ENCODE measurements at regions not wholly inside any gene's neighbourhood (a gene's known extent, or its start where the extent isn't known, plus 50 kb on each side); places are given as distances from the start of the nearest gene placed in this dataset.
A peak's percentile ranks its signal among the peaks of the same experiment; 100 is the strongest.

GRCh38 chr2:13574831-13575230, 858.1 kb downstream of the TRIB2 start:
- in situ Hi-C loops (cut with HindIII; ENCODE audit: low pct_unique_long_range_greater_than_20kb, low sequenced_read_pairs): no loop called here
- no peak for TF ChIP-seq JUND (IDR thresholded peaks at IDR 0.05; ENCODE audit: low read depth)
- DNase-seq (ENCODE audit: low read depth in 1 of 2, low spot score in 1 of 2): no peak

DNA sequence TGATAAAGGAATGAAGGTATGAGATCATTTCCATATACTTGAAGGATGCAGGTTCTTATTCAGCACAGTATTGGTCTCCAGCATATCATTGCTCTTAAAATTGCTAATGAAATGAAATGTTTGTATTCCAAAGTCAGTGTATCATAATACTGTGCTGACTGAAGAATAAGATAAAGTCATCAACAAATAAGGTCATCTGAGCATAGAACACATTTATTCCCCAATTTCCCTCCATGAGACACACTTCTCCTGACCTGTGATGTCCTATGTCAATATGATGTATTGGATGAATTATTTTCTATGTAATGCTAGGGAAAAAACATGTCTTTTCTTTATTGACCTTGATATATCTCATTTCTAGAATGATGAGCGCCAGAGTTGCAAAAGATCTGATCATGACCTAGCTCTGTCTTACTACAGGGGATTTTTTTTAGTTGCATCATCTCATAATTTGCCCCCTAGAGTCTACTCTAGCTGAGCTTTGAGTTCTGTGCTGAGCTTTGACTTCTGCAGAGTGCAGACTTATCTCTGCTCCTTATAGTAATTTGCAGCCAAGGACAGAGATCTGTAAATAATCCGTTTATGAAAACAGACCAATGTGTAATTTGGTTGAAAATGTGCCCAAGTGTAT, 859.8 kb downstream of the TRIB2 start:
- DNase-seq (ENCODE audit: low read depth in 1 of 2, low spot score in 1 of 2): no peak
- in situ Hi-C loops (cut with HindIII; ENCODE audit: low pct_unique_long_range_greater_than_20kb, low sequenced_read_pairs): no loop called here
- TF ChIP-seq JUND (IDR thresholded peaks at IDR 0.05; ENCODE audit: low read depth): no peak

GRCh38 chr2:13578547-13578946, 861.8 kb downstream of the TRIB2 start:
- in situ Hi-C loops (cut with HindIII; ENCODE audit: low pct_unique_long_range_greater_than_20kb, low sequenced_read_pairs): no loop called here
- no peak for DNase-seq (ENCODE audit: low read depth in 1 of 2, low spot score in 1 of 2)
- TF ChIP-seq JUND (IDR thresholded peaks at IDR 0.05; ENCODE audit: low read depth): no peak

GRCh38 chr2:13581471-13581870, 864.7 kb downstream of the TRIB2 start:
- in situ Hi-C loops (cut with HindIII; ENCODE audit: low pct_unique_long_range_greater_than_20kb, low sequenced_read_pairs): no loop called here
- TF ChIP-seq JUND (IDR thresholded peaks at IDR 0.05; ENCODE audit: low read depth): no peak
- peak in 1 of 2 experiments; percentile 52 for DNase-seq (ENCODE audit: low read depth in 1 of 2, low spot score in 1 of 2)

DNA sequence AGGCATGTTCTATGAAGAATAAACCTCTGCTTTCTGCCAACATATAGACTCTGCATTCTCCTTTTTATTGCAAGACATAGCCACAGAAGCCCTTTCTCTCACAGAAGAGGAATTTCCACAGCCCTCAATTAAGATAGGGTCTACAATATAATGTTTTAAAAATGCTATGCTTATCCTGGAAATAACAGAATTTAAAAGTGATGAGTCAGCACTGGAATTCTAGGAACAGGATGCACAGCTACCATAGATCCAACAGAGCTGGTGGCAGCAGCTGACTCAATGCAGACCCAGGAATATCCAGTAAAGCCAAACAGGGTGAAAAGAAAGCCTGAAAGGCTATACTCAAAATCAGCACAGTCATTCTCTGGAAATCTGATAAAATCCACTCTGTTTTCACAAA, 866.9 kb downstream of the TRIB2 start:
- in situ Hi-C loops (cut with HindIII; ENCODE audit: low pct_unique_long_range_greater_than_20kb, low sequenced_read_pairs): no loop called here
- no peak for DNase-seq (ENCODE audit: low read depth in 1 of 2, low spot score in 1 of 2)
- no peak for TF ChIP-seq JUND (IDR thresholded peaks at IDR 0.05; ENCODE audit: low read depth)

DNA sequence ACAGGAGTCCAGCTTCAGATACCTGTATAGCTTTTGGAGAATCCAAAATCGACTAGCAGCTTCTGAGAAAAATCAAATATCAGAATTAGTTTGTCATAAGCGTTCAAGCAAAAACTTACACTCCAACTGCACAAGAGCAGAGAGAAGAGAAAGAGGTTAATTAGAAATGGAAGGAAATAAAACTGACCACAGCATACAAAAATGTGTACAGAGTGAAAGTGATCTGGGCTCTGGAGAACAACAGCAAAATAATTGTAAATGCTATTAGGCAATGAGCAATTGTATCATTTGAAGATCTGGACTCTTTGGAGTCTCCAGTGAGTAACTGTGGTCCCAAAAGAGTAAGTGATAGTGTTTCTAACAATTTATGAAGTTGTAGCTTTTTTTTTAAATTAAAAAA, 867.3 kb downstream of the TRIB2 start:
- TF ChIP-seq JUND (IDR thresholded peaks at IDR 0.05; ENCODE audit: low read depth): no peak
- no peak for DNase-seq (ENCODE audit: low read depth in 1 of 2, low spot score in 1 of 2)
- in situ Hi-C loops (cut with HindIII; ENCODE audit: low pct_unique_long_range_greater_than_20kb, low sequenced_read_pairs): no loop called here

GRCh38 chr2:13585732-13586131, 869.0 kb downstream of the TRIB2 start:
- no peak for TF ChIP-seq JUND (IDR thresholded peaks at IDR 0.05; ENCODE audit: low read depth)
- DNase-seq (ENCODE audit: low read depth in 1 of 2, low spot score in 1 of 2): no peak
- in situ Hi-C loops (cut with HindIII; ENCODE audit: low pct_unique_long_range_greater_than_20kb, low sequenced_read_pairs): no loop called here

- in situ Hi-C loops (cut with HindIII; ENCODE audit: low pct_unique_long_range_greater_than_20kb, low sequenced_read_pairs): no loop called here
- no peak for DNase-seq (ENCODE audit: low read depth in 1 of 2, low spot score in 1 of 2)
Observed at GRCh38 chr2:13596233-13596632, 879.5 kb downstream of the TRIB2 start.

DNA sequence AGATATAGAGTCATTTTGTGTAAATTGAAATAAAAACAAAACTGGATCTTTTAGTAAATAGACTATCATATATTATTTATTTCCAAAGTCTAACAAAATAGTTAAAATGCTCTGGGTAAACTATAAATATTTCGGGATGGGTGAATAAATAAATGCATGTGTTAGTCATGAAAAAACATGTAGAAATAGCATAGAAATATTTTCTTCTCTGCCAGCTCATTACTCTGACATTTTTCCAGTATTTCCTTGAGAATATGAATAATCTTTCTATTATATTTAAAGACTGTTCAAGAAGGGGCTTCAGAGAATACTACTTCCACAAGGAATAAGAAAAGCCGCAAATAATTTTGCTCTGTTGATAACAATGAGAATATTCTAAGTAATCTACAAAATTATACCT, 880.4 kb downstream of the TRIB2 start:
- in situ Hi-C loops (cut with HindIII; ENCODE audit: low pct_unique_long_range_greater_than_20kb, low sequenced_read_pairs): no loop called here
- no peak for DNase-seq (ENCODE audit: low read depth in 1 of 2, low spot score in 1 of 2)
- TF ChIP-seq JUND (IDR thresholded peaks at IDR 0.05; ENCODE audit: low read depth): no peak

More at GRCh38 chr2:13596233-13596632, 879.5 kb downstream of the TRIB2 start:
- TF ChIP-seq JUND (IDR thresholded peaks at IDR 0.05; ENCODE audit: low read depth): no peak

DNA sequence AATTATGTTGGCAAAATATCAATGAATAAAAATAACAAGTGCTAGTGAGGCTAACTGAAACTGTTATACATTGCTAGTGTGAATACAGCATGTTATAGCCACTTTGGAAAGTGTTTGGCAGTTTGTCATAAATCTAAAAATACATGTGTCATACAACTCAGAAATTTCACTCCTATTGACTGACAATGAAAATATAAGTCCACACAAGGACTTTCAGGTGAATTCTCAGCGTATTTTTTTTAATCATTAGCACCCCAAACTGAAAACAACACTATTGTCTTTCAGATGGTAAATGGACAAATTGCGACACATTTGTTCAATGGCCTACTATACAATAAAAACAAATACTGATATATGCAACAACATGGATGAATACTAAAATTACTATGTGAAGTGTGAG, 884.8 kb downstream of the TRIB2 start:
- no peak for TF ChIP-seq JUND (IDR thresholded peaks at IDR 0.05; ENCODE audit: low read depth)
- DNase-seq (ENCODE audit: low read depth in 1 of 2, low spot score in 1 of 2): no peak
- in situ Hi-C loops (cut with HindIII; ENCODE audit: low pct_unique_long_range_greater_than_20kb, low sequenced_read_pairs): no loop called here

DNA sequence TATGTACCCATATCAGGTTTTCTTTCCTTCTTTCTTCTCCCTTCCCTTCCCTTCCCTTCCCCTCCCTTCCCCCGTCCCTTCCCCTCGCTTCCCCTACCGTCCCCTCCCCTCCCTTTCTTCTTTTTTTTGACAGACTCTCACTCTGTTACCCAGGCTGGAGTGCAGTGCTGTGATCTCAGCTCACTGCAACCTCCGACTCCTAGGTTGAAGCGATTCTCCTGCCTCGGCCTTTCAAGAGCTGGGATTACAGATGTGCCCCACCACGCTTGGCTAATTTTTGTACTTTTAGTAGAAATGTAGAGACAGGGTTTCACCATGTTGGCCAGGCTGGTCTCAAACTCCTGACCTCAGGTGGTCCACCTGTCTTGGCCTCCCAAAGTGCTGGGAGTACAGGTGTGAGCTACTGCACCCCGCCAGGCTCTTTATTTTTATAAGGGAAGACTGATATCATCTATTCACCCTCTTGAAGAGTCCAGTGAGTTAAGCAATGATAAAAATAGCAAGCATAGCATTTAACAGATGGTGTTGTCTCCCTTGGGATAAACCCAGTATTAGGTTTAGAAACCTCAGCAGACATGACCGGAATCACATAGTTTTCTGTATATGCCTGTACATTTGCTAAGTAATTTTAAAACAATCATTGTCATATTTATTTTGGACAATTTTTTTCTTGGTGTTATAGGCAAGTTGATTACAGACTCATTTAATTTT, 888.4 kb downstream of the TRIB2 start:
- in situ Hi-C loops (cut with HindIII; ENCODE audit: low pct_unique_long_range_greater_than_20kb, low sequenced_read_pairs): no loop called here

DNA sequence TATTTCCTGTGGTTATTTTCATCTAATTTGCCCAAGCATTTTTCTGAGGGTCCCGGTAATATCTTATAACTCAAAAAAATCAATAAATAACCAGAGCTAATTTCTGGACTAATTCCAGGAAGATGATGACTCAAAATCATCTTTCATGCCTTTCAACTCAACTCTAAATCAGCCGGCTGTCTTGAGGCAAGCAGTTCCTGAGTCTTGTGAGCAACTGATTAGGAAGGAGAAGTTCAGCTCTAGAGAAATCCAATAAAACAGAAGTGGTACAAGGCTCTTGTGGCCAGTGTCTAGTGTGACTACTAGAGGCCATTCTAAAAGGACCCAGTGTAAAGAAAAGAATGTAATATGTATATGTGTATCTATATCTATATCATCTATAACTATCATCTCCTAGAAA, 890.4 kb downstream of the TRIB2 start:
- TF ChIP-seq JUND (IDR thresholded peaks at IDR 0.05; ENCODE audit: low read depth): no peak
- no peak for DNase-seq (ENCODE audit: low read depth in 1 of 2, low spot score in 1 of 2)
- in situ Hi-C loops (cut with HindIII; ENCODE audit: low pct_unique_long_range_greater_than_20kb, low sequenced_read_pairs): no loop called here

More for the DNA sequence above, 888.4 kb downstream of the TRIB2 start:
- no peak for DNase-seq (ENCODE audit: low read depth in 1 of 2, low spot score in 1 of 2)
- TF ChIP-seq JUND (IDR thresholded peaks at IDR 0.05; ENCODE audit: low read depth): no peak

- TF ChIP-seq JUND (IDR thresholded peaks at IDR 0.05; ENCODE audit: low read depth): no peak
- in situ Hi-C loops (cut with HindIII; ENCODE audit: low pct_unique_long_range_greater_than_20kb, low sequenced_read_pairs): no loop called here
- no peak for DNase-seq (ENCODE audit: low read depth in 1 of 2, low spot score in 1 of 2)
Observed at GRCh38 chr2:13611939-13612338, 895.2 kb downstream of the TRIB2 start.
